ENCODE measurements at regions not wholly inside any gene's neighbourhood (a gene's known extent, or its start where the extent isn't known, plus 50 kb on each side); places are given as distances from the start of the nearest gene placed in this dataset.
"Not testable (repeated sequence)": the region's sequence is repeated elsewhere in the genome, so short reads cannot be mapped to it uniquely, and the experiment has no call there.

GRCh38 chr7:56697058-56697457, 435.2 kb downstream of the ZNF479 start:
- not testable (repeated sequence) for DNase-seq

- DNase-seq = no peak
Measured at GRCh38 chr7:56686276-56686859, 445.9 kb downstream of the ZNF479 start.

GRCh38 chr7:56639173-56639746, 493.0 kb downstream of the ZNF479 start:
- DNase-seq = no peak

GRCh38 chr7:56609852-56610355, 493.7 kb upstream of the NUPR2 start:
- no peak for DNase-seq

- DNase-seq = no peak
Measured at GRCh38 chr7:56605146-56605545, 488.9 kb upstream of the NUPR2 start.

- DNase-seq = no peak
Measured at GRCh38 chr7:56578612-56579011, 462.4 kb upstream of the NUPR2 start.

GRCh38 chr7:56570968-56571367, 454.8 kb upstream of the NUPR2 start:
- DNase-seq = no peak

- no peak for DNase-seq
Measured at GRCh38 chr7:56538541-56539429, 422.6 kb upstream of the NUPR2 start.

- no peak for DNase-seq
Measured at GRCh38 chr7:56537952-56538351, 421.7 kb upstream of the NUPR2 start.

- DNase-seq = no peak
Measured at GRCh38 chr7:56537477-56537876, 421.3 kb upstream of the NUPR2 start.

- DNase-seq = no peak
Measured at GRCh38 chr7:56495165-56495564, 378.9 kb upstream of the NUPR2 start.

- no peak for DNase-seq
Measured at GRCh38 chr7:56493704-56494450, 377.7 kb upstream of the NUPR2 start.

- DNase-seq = no peak
Measured at GRCh38 chr7:56493196-56493595, 377.0 kb upstream of the NUPR2 start.

- DNase-seq = no peak
Measured at GRCh38 chr7:56491636-56492425, 375.6 kb upstream of the NUPR2 start.

- no peak for DNase-seq
Measured at GRCh38 chr7:56483861-56484550, 367.8 kb upstream of the NUPR2 start.

- no peak for DNase-seq
Measured at GRCh38 chr7:56483153-56483552, 366.9 kb upstream of the NUPR2 start.

- no peak for DNase-seq
Measured at GRCh38 chr7:56479748-56480147, 363.5 kb upstream of the NUPR2 start.

GRCh38 chr7:56479136-56479535, 362.9 kb upstream of the NUPR2 start:
- no peak for DNase-seq

GRCh38 chr7:56474271-56474670, 358.1 kb upstream of the NUPR2 start:
- DNase-seq = no peak

GRCh38 chr7:56471811-56472210, 355.6 kb upstream of the NUPR2 start:
- DNase-seq = no peak
